ENCODE measurements at regions not wholly inside any gene's neighbourhood (a gene's known extent, or its start where the extent isn't known, plus 50 kb on each side); places are given as distances from the start of the nearest gene placed in this dataset.

GRCh38 chr18:3360211-3360610 is 89.8 kb upstream of the TGIF1 start:
- no peak for DNase-seq

GRCh38 chr18:3367491-3368091 is 82.4 kb upstream of the TGIF1 start:
- peak; percentile 7 for DNase-seq

GRCh38 chr18:3368193-3368592 is 81.8 kb upstream of the TGIF1 start:
- DNase-seq, result no peak

- DNase-seq, result no peak
Measured at GRCh38 chr18:3379685-3380084, 70.3 kb upstream of the TGIF1 start.

GRCh38 chr18:3380384-3380961 is 69.5 kb upstream of the TGIF1 start:
- DNase-seq, result no peak

- DNase-seq, result no peak
Measured at GRCh38 chr18:3383381-3383915, 66.5 kb upstream of the TGIF1 start.

GRCh38 chr18:3384664-3385563 is 65.1 kb upstream of the TGIF1 start:
- no peak for DNase-seq

GRCh38 chr18:3388323-3388722 is 61.6 kb upstream of the TGIF1 start:
- DNase-seq, result no peak

GRCh38 chr18:3388980-3389379 is 61.0 kb upstream of the TGIF1 start:
- DNase-seq, result no peak

- no peak for DNase-seq
Measured at GRCh38 chr18:3389977-3390376, 60.0 kb upstream of the TGIF1 start.

- DNase-seq, result no peak
Measured at GRCh38 chr18:3391704-3392466, 58.1 kb upstream of the TGIF1 start.

- no peak for DNase-seq
Measured at GRCh38 chr18:3392467-3392855, 57.5 kb upstream of the TGIF1 start.

GRCh38 chr18:3394648-3395047 is 55.3 kb upstream of the TGIF1 start:
- DNase-seq, result no peak

- DNase-seq, result no peak
Measured at GRCh38 chr18:3395466-3395865, 54.5 kb upstream of the TGIF1 start.

- no peak for DNase-seq
Measured at GRCh38 chr18:3397031-3397750, 52.8 kb upstream of the TGIF1 start.

- DNase-seq, result no peak
Measured at GRCh38 chr18:3397786-3398185, 52.2 kb upstream of the TGIF1 start.
